Astrocyte (in vitro differentiated cells and primary cell): ENCODE measurements at regions not wholly inside any gene's neighbourhood (a gene's known extent, or its start where the extent isn't known, plus 50 kb on each side); places are given as distances from the start of the nearest gene placed in this dataset.

Experiments
- CTCF ChIP-seq: IDR thresholded peaks from 2 replicates; pipeline ENCODE4 v1.5.1; 2011; ENCODE audit warnings: low read depth, mild to moderate bottlenecking, inconsistent platforms, low read length, moderate library complexity; ENCODE audit not compliant: insufficient read depth
- EZH2 ChIP-seq: IDR thresholded peaks from 2 replicates; pipeline ENCODE4 v1.6.1; 2012; ENCODE audit warnings: mild to moderate bottlenecking, low read length, inconsistent platforms; ENCODE audit not compliant: insufficient read depth

DNA sequence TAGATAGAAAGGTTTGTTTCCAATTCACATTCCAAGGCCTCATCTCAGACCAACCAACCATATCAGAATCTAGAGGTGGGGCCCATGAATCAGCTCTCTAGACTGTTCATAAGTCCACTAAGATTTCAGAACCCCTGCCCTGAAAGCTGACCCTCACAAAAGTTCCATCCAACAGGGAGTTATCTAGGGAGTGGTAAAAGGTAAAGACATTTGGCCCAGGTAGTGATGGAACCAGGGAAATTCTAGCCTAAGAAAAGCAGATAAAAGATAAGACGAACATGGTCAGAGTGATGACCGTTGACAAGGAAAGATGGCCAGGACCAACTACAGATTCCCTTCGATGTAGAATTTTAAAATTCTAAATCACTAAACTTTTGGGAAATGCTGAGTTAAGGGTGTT lies 198.0 kb upstream of the NEBL start:
- TF ChIP-seq CTCF (no peak), EZH2 (no peak)
